Stimulated activated CD8-positive, alpha-beta memory T cell treated with anti-CD3 and anti-CD28 coated beads, Interleukin-12 subunit alpha, Interleukin-12 subunit beta, amount 100 ng/mL, for 4 hours (primary cell): ENCODE measurements at regions not wholly inside any gene's neighbourhood (a gene's known extent, or its start where the extent isn't known, plus 50 kb on each side); places are given as distances from the start of the nearest gene placed in this dataset.

Experiments
- DNase-seq: peaks from one replicate; pipeline ENCODE4 v3.0.0-alpha.2; 2020; ENCODE audit warnings: low read depth

DNA sequence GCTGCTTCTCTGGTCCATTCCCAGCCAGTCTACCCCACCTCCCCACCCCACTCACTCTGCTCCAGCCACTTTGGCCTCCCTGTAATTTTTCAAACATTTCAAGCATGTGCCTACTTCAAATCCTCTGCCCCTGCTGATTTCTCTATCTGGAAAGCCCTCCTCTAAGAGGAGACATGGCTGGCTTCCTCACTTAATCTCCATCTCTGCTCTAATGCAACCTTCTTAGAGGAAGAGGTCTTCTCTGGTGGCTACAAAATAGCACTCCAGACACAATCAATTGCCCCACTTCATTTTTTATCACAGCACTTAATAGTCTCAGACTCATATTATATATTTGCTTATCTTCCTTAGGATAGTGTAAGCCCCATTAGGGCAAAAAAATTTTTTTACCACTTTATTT, 161.1 kb upstream of the SLC39A10 start:
- no peak for DNase-seq

DNA sequence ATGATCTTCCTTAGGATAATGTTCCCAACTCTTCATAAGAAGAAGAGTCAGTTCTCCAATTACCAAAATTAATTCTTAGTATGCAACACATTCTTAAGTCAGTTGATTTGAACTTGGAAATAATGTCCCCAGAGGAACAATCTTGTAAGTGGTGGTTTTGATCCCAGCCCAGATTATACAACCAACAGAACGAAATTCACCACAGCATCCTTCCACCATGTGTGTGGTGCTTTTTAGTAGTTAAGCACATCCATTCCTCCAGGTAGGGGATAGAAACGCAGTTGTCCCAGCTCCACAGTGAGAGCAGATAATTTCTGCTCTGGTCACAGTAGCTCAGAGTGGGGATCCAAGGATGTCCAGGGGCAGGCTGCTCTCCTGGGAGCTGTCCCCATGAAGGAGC, 161.7 kb upstream of the SLC39A10 start:
- DNase-seq = no peak

DNA sequence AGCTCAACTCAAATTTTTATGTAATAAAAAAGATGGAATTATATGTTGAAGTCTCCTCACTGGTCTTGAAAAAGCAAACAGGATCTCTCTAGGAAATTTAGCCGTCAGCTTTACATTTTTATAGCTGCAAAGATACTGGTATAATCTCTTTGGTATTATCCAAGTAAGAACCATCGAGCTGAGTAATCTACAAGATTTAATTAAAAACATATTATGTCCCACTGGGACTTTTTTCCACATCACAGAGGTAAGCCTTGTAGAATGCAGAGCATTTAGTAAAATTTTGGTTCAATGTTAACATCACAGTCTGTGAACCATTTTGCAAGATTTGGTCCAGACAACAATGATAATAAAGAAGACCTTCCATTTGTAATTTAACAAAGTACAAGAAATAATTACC, 162.6 kb upstream of the SLC39A10 start:
- DNase-seq = no peak

DNA sequence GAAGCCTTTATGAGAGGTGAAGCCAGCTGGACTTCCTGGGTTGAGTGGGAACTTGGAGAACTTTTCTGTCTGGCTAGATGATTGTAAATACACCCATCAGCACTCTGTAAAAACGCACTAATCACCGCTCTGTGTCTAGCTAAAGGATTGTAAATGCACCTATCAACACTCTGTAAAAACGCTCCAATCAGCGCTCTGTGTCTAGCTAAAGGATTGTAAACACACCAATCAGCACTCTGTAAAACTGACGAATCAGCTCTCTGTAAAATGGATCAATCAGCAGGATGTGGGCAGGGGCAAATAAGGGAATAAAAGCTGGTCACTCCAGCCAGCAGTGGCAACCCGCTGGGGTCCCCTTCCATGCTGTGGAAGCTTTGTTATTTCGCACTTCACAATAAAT, 163.6 kb upstream of the SLC39A10 start:
- no peak for DNase-seq

DNA sequence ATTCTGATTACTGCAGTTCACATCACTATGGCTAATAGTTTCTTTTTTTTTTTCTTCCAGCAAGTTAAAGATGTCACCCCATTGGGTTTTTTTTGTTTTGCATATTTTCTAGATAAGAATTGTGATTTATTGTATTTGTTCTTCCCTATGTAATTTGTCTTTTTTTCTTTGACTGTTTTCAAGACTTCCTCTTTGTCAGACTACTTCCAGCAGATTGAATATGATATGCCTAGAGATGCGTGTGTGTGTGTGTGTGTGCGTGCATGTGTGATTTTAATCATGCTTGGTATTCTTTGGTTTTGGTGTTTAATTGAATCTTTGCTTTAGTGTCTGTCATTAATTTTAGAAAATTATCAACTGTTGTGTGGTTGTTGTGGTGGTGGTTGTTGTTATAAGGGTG, 166.7 kb upstream of the SLC39A10 start:
- DNase-seq = no peak

DNA sequence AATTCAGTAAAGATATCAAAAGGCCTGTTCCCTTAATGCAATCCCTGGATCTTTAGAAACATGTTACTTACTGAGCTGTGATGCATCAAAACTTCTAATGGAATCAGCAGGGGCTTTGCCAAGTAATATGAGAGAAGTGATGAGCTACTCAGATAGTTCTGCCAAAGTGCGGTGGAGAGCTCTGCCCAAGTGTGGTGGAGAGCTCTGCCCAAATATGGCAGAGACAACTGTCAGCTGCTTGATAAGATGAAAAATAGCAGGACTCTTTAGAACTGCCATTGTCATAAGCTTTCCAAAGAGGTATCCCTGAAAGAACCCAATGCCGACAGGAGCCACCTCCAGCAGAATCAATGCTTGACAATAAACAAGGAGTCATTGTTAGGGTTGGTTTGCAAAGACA, 167.9 kb upstream of the SLC39A10 start:
- DNase-seq = no peak

DNA sequence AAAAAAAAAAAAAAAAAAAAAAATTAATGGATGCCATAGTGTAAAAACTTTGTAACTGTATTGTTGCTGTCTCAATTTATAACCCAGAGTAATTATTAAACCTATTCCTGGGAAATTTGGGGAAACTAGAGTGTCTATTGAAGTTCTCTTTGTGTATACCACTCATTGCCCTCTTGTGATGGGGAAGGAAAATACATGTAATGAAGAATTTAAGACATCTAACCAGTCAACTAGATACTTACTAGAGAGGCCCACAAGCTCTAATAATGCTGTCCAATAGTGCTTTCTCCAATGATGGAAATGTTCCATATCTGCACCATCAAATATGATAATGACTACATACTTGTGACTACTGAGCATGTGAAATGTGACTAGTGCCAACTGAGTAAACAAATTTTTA, 168.5 kb upstream of the SLC39A10 start:
- no peak for DNase-seq

DNA sequence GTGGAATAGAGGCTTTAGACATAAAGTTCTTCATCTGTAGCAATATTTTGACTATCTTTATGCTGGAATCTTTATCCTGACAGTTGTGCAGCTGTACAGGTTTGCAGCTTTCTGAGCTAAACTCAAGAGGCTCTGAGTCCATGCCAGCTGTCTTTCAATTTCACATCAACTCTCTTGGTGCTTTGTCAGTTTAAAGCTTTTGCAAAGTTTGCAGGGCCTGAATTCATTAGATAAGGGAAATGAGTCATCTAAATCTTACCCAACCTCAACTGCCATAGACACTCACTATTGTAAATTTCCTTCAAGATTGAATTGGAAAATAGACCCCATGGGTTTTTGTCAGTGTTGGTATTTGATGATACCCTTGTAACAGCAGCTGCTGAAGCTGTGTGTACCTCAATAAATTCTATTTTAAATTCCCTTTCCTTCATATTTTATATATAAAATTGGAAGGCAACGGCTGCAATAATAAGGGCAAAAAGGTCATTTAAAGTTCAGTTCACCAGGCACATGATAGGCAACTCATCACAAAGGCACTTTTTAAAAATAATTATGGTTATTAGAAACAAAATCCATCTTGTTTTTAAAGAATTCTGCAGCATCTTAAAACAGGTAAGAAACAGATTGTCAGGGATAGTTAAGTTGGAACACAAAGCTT, 169.9 kb upstream of the SLC39A10 start:
- DNase-seq = no peak

DNA sequence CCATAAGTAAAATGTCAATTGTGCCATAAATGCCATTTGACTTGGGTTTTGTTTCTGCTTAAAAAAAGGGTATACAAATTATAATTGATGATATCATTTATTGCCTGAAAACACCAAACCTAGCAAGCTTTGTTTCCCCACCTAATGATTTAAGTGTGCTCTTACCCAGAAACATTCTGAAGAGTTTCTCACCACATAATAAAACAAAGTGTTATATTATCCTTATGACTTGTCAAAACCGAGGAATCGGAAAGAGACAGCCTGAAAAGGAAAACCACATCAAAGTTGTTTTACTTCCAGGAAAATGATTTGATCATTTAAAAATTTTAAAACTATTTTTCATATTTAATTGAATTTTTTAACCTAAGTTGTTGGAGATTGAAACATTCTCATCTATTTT, 170.5 kb upstream of the SLC39A10 start:
- DNase-seq = no peak

DNA sequence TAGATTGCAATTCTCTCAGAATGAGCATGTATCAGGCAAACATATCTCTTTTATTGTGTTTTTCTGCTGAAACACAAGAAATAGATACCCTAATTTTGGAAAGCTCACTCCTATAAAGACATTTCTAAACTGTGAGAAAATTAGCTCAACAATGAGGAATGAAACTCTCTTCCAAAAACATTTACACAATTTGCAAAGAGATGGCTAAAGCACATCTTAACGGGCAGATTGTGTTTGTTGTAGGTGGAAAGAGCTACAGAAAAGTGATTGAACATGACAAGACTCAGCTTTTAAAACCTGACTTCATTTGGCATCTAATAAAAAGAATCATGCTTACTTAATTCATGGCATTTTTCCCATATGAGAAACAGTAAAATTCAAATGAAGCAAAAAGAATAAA, 175.0 kb upstream of the SLC39A10 start:
- DNase-seq = no peak

DNA sequence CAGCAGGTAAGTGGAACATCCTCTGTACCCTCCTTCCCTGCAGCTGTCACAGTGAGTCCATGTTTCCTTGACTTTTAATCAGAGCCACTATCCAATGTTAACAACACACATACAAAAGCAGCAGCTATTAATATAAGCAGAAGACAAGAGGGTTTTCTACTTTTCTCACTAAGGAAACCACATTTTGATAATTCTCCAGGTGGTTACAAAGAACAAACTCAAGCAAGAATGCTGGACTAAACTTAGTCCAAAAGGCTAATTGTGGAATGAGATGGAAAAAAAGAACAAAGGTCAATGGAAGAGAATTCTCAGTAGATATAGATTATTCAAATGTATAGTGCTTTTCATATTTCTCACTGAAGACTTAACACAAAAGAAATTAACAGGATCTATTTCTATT, 176.9 kb upstream of the SLC39A10 start:
- no peak for DNase-seq

DNA sequence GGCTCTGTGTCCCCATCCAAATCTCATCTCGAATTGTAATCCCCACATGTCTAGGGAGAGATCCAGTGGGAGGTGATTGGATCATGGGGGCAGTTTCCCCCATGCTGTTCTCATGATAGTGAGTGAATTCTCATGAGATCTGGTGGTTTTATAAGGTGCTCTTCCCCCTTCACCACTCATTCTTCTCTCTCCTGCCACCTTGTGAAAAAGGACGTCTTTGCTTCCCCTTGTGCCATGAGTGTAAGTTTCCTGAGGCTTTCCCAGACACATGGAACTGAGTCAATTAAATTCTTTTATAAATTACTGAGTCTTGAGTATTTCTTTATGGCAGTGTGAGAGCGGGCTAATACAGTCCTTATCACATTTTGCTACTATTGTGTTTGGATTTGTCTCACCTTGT, 177.6 kb upstream of the SLC39A10 start:
- DNase-seq = no peak

DNA sequence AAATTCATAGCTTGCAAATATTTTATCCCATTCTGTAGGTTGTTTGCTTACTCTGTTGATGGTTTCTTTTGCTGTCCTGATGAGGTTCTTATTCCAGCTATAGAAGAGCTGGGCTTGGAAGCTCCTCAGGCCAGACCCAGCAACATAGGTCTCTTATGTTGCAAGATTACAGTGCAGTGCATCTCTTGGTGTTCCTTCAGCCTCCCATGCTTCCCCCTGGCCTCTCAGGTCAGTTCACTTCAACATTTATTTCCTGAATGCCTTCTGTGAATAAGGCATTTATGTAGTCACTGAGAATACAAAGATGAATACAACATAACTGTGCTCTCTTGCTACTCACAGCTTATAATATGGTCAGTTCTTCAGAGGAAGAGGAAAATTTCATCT, 179.0 kb upstream of the SLC39A10 start:
- no peak for DNase-seq

DNA sequence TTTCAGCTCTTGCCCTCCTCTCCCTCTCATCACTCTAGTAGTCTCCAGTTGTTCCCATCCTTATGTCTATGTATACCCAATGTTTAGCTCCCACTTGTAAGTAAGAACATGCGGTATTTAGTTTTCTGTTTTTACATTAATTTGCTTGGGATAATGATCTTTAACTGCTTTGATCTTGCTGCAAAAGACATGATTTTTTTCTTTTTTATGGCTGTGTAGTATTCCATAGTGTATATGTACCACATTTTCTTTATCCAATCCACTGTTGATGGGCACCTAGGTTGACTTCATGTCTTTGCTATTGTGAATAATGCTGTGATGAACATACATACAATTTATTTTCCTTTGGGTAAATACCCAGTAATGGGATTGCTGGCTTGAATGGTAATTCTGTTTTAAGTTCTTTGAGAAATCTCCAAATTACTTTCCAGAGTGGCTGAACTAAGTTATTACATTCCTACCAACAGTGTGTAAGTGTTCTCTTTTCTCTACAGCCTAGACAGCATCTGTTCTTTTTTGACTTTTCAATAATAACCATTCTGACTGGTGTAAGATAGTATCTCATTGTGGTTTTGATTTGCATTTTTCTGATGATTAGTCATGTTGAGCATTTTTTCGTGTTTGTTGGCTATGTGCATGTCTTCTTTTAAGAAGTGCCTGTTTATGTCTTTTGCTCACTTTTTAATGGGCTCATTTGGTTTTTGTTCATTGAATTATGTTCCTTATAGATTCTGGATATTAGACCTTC, 179.6 kb upstream of the SLC39A10 start:
- no peak for DNase-seq

DNA sequence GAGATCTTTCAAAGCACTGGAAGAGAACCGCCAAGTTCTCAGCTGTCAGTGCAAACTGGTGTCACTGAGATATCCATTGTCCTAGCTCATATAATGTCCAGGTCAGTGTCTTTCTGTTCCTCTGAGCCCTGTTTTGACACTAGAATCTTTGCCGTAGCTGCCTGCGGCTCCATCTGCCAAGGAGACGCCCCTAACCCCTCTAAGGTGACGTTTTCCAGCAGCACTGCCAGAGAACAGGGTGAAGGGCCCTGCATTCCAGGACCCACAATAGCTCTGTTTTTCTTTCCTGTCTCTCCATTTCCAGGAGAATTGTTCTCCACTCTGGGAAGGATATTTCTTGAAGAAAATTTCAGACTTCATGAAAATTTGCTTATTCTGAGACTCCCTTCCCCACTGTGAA, 181.7 kb upstream of the SLC39A10 start:
- DNase-seq = no peak

DNA sequence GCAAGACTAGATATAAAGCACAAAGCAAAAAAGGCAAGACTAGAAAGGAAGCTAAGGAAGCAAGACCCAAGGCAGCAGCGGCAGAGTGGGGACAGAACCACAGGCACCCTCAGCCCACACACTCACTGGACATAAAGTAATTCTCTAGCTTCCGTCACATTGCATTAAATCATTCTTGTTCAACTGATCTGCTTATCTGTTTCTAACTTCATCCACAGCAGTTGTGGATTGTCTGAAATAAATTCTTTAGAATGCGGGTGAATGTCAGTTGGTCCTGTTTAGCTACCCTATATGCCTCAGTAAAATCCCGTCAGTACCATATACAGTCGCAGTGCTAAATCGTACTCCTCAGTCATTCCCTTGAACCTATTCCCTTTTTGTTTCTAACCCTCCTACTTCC, 183.2 kb upstream of the SLC39A10 start:
- DNase-seq = no peak

DNA sequence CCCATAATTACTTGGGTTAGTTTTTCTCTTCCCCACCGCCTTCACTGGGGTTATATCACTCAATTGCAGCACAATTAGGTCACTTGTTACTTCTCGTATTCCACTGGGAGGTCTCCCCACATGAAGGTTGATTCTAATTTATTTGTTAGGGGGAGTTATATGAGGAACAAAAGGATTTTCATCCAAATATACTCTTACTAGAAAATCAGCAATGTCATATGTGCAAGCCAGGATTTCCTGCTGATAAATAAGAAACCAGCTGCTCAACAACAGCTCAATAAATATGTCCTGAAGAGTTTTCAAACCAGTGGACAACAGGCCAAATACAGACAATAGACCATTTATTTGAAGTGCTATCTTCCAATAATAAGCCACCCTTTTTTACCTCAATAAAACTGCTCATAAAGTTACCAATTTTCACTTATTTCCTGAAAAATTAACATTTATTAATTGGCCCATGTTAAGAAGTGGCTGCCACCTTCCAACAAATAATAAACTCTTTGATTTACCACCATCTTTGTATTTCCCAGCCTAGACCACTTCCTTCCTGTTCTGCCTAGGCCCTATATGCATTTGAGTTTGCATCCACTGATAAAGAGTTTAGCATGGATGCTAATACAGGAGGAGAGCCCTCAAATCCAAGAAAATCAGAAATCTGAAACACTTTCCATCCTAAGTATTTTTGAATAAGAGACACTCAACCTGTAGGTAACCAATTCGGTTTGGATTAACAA, 184.4 kb upstream of the SLC39A10 start:
- no peak for DNase-seq

DNA sequence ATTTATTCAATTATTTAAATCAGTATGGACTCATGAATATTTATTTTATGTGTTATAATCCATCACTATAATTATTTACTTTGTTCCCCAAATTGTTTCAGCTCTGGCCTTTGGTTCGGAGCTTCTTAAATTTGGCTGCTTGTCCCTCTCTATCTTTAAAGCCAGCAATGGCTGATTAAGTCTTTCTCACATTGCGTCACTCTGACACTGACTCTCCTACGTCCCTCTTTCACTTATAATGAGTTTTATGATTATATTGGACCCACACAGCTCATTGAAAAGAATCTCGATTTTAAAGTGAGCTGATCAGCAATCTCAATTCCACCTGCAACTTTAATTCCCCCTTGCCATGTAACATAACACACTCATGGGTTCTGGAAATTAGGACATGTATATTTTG, 185.2 kb upstream of the SLC39A10 start:
- DNase-seq = no peak

DNA sequence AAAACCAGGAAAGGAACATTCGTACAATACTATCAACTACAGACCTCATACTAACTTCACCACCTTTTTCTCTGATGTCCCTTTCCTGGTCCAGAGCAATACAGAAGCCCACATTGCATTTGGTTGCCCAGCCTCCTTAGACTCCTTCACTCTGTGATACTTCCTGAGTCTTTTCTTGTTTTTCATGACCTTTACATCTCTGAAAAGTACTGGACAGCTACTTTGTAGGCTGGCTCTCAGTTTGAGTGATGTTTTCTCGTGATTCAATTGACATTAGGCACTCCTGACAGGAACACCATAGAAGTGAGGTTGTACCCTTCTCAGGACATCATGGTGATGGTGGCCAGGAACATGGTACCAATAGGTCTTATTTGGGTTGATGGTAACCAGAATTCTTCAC, 185.9 kb upstream of the SLC39A10 start:
- DNase-seq = no peak

DNA sequence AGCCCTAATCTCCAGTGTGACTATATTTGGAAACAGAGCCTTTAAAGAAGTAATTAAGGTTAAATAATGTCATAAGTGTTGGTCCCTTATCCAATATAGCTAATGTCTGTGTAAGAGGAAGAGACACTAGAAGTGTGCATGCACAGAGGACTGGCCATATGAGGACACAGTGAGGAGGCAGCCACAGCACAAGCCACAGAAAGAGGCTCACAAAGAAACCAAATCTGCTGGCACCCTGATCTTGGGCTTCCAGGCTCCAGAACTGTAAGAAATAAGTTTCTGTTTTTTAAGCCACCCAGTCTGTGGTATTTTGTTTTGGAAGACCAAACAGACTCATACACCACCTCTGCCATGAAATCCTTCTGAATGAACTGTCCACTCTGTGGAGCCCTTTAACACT, 186.4 kb upstream of the SLC39A10 start:
- no peak for DNase-seq

DNA sequence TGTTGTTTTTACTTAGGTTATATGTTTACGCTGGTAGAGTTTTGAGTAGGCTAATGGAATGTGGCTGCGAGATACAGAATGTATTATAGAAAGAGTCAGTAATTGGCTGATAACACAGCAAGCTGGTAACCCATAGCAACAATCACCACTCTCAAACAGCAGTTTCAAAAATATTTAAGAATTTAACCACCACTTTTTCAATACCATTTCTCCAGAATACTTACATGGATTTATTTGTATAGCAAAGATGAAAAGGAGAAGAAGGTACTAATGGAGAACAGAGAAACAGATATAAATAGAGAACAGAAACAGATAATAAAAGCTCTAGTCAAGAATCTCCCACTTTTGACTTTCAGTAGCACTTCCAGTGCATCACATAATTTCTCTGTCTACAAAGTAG, 188.3 kb upstream of the SLC39A10 start:
- DNase-seq = no peak

DNA sequence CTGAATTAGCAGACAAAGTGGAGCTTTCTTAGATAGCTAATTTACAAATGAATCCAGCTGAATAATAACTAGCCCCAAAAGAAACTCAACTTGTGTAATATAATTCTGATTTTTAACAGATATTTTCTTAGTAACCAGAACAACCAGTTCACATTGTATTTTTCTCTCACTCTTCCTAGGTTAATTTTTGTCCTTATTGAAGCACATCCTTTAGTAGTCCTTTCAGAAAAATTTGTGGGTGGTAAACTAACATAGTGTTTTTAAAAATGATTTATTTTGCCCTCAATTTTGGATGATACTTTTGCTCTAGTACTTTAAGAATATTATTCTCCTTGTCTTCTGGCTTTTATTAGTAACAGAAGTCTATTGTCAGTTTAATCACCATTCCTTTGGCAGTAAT, 190.6 kb upstream of the SLC39A10 start:
- no peak for DNase-seq

DNA sequence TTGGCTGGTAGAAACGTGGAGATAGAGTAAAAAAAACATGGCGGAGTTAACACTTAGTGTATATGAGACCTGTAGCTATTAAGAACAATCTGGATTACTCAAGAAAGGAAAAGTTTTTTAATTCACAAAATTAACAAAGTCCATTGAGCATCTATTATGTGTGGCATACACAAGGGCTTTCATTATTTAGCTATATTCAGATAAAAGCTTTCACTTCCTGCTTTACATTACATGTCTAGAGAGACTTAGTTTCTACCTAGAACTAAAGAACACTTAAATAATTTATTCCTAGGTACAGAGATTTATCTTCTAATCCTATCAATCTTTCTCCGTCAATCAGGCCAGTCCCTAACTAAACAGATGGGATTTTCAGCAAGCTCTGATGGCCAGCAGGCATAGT, 196.0 kb upstream of the SLC39A10 start:
- no peak for DNase-seq

DNA sequence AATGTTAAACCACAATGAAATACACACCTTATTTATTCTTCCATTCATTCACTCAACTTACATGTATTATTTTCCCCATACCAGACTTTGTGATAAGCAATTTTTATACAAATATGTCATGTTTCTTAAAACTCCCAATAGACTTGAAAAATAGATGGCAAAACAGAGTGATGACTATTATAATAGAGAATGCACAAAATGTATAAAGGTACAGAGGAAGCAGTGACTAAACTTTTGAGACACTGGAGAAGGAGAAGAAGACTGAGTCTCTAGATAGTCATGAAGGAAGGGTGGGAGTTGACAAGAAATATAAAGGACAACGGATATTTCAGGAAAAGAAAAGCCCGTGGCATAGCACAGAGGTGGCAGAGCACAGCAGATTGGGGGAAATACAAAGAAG, 198.1 kb upstream of the SLC39A10 start:
- no peak for DNase-seq
